GM18511 (cell line): ENCODE measurements at regions not wholly inside any gene's neighbourhood (a gene's known extent, or its start where the extent isn't known, plus 50 kb on each side); places are given as distances from the start of the nearest gene placed in this dataset.
"Not testable (repeated sequence)": the region's sequence is repeated elsewhere in the genome, so short reads cannot be mapped to it uniquely, and the experiment has no call there.

Experiments used
- ATAC-seq: cut with Tn5 transposase; IDR thresholded peaks from one replicate; pipeline ENCODE4 v1.9.1; 2021; ENCODE audit warnings: mild to moderate bottlenecking, moderate library complexity; ENCODE audit not compliant: unreplicated experiment

- no peak for ATAC-seq
These were observed 547.5 kb upstream of the SPRY2 start for GRCh38 chr13:80888390-80888789.

- ATAC-seq = no peak
These were observed 543.3 kb upstream of the SPRY2 start for GRCh38 chr13:80884056-80884785.

GRCh38 chr13:80883545-80883944 is 542.6 kb upstream of the SPRY2 start:
- ATAC-seq = no peak

- ATAC-seq = no peak
These were observed 541.1 kb upstream of the SPRY2 start for GRCh38 chr13:80881942-80882445.

GRCh38 chr13:80881495-80881894 is 540.6 kb upstream of the SPRY2 start:
- no peak for ATAC-seq

- no peak for ATAC-seq
These were observed 540.1 kb upstream of the SPRY2 start for GRCh38 chr13:80881034-80881433.

GRCh38 chr13:80877944-80878241 is 537.0 kb upstream of the SPRY2 start:
- no peak for ATAC-seq

- no peak for ATAC-seq
These were observed 536.5 kb upstream of the SPRY2 start for GRCh38 chr13:80877209-80877943.

GRCh38 chr13:80873589-80873988 is 532.7 kb upstream of the SPRY2 start:
- peak; percentile 92 for ATAC-seq

- not testable (repeated sequence) for ATAC-seq
These were observed 531.0 kb upstream of the SPRY2 start for GRCh38 chr13:80871971-80872370.

- no peak for ATAC-seq
These were observed 530.6 kb upstream of the SPRY2 start for GRCh38 chr13:80871481-80871880.

- ATAC-seq = no peak
These were observed 529.3 kb upstream of the SPRY2 start for GRCh38 chr13:80870186-80870585.

- no peak for ATAC-seq
These were observed 526.0 kb upstream of the SPRY2 start for GRCh38 chr13:80866921-80867320.

GRCh38 chr13:80865329-80865728 is 524.4 kb upstream of the SPRY2 start:
- ATAC-seq = no peak

- ATAC-seq = no peak
These were observed 521.5 kb upstream of the SPRY2 start for GRCh38 chr13:80862456-80862855.

GRCh38 chr13:80860845-80861244 is 519.9 kb upstream of the SPRY2 start:
- no peak for ATAC-seq

- no peak for ATAC-seq
These were observed 517.2 kb upstream of the SPRY2 start for GRCh38 chr13:80858131-80858530.

- no peak for ATAC-seq
These were observed 516.4 kb upstream of the SPRY2 start for GRCh38 chr13:80857321-80857720.

- ATAC-seq = no peak
These were observed 509.8 kb upstream of the SPRY2 start for GRCh38 chr13:80850771-80851170.

GRCh38 chr13:80844164-80844563 is 503.2 kb upstream of the SPRY2 start:
- ATAC-seq = no peak

- no peak for ATAC-seq
These were observed 500.5 kb upstream of the SPRY2 start for GRCh38 chr13:80841414-80841813.

- ATAC-seq = no peak
These were observed 499.5 kb upstream of the SPRY2 start for GRCh38 chr13:80840316-80840976.
